ENCODE measurements at regions not wholly inside any gene's neighbourhood (a gene's known extent, or its start where the extent isn't known, plus 50 kb on each side); places are given as distances from the start of the nearest gene placed in this dataset.

DNA sequence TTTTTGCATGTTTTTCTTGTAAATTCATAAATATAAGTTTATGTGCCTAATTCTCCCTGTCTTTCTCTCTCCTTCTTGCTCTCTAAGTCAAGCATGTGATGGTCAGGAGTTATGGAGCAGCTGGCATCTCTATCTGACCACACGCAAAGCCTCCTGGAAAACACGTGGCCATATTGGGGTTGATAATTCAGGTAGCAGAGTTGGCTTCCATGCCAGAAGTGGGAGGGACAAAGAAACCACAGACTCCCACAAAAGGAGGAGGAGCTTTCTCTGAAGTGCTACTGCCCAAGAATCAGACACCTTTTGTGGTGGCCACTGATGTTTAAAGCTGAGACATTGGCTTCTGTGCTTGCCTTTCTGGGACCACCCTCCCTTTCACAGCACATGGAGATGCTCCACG lies 517.6 kb upstream of the TMEM132C start:
- Histone ChIP-seq H4K20me1 (ENCODE audit: control insufficient read depth, insufficient read depth) (no peaks in the 10 kb centered on the region), H3K9ac (ENCODE audit: control insufficient read depth, insufficient read depth, low read length) (no peak overlapping the region), H3K9me3 (replicated peaks; ENCODE audit: control insufficient read depth, insufficient read depth, low read length) (no peaks in the 10 kb centered on the region), H3K4me1 (ENCODE audit: control insufficient read depth, insufficient read depth, low read length) (no peaks in the 10 kb centered on the region), H3K79me2 (ENCODE audit: control insufficient read depth, insufficient read depth, low read length) (no peaks in the 10 kb centered on the region), H2AFZ (ENCODE audit: control insufficient read depth, low read depth, low read length) (no peak overlapping the region), H3K4me3 (no peak overlapping the region), H3K36me3 (ENCODE audit: control insufficient read depth in 2 of 2, insufficient read depth in 2 of 2, low read length in 1 of 2) (no peaks in the 10 kb centered on the region), H3K4me2 (ENCODE audit: control insufficient read depth, insufficient read depth) (no peak overlapping the region), H3K27me3 (replicated peaks in 1 of 2; ENCODE audit: control insufficient read depth in 2 of 2, insufficient read depth in 2 of 2, low read length in 1 of 2) (no peaks in the 10 kb centered on the region), H3K27ac (ENCODE audit: control insufficient read depth, insufficient read depth) (no peak overlapping the region)
- in situ Hi-C loops (cut with MboI): no loop called here
- BruUV-seq (replicated peaks): no TSS peak
- RAD21 ChIA-PET (ENCODE audit: unreplicated experiment): no interaction called here
- ATAC-seq: no peak
- DNase-seq (ENCODE audit: low read depth, low spot score): no peak
- FAIRE-seq: no peak
- POLR2A ChIA-PET: no interaction called here
- intact Hi-C loops (cut with micrococcal nuclease; ENCODE audit: unreplicated experiment): no loop called here
- CTCF ChIA-PET: interaction anchor here (1.5 kb wide), 1 partner anchor 37 kb away, joined by 3 read pairs; no protein-coding TSS in a partner anchor
- TF ChIP-seq JUNB (IDR thresholded peaks at IDR 0.05): no peak
- TF ChIP-seq RAD51 (IDR thresholded peaks at IDR 0.05): no peak
- SMC1A ChIA-PET (ENCODE audit: uncharacterized antibody, unreplicated experiment): no interaction called here
- WGBS (ENCODE audit: insufficient coverage, insufficient replicate concordance, low lambda C conversion rate, missing lambda C conversion rate): 48% methylated on average over 3 of the region's 3 CpGs

- intact Hi-C loops (cut with micrococcal nuclease; ENCODE audit: unreplicated experiment) (no loop called here), in situ Hi-C loops (cut with MboI) (no loop called here)
- Histone ChIP-seq H3K4me3 (no peak overlapping the region), H3K4me2 (ENCODE audit: control insufficient read depth, insufficient read depth) (no peak overlapping the region), H3K9me3 (replicated peaks; ENCODE audit: control insufficient read depth, insufficient read depth, low read length) (no peaks in the 10 kb centered on the region), H3K4me1 (ENCODE audit: control insufficient read depth, insufficient read depth, low read length) (no peaks in the 10 kb centered on the region), H3K27ac (ENCODE audit: control insufficient read depth, insufficient read depth) (no peak overlapping the region), H3K79me2 (ENCODE audit: control insufficient read depth, insufficient read depth, low read length) (no peaks in the 10 kb centered on the region), H2AFZ (ENCODE audit: control insufficient read depth, low read depth, low read length) (no peak overlapping the region), H3K27me3 (replicated peaks in 1 of 2; ENCODE audit: control insufficient read depth in 2 of 2, insufficient read depth in 2 of 2, low read length in 1 of 2) (no peaks in the 10 kb centered on the region), H3K36me3 (ENCODE audit: control insufficient read depth in 2 of 2, insufficient read depth in 2 of 2, low read length in 1 of 2) (no peaks in the 10 kb centered on the region), H4K20me1 (ENCODE audit: control insufficient read depth, insufficient read depth) (no peaks in the 10 kb centered on the region), H3K9ac (ENCODE audit: control insufficient read depth, insufficient read depth, low read length) (no peak overlapping the region)
- BruUV-seq (replicated peaks): no TSS peak
- CTCF ChIA-PET: interaction anchor here (1.5 kb wide), 1 partner anchor 38 kb away, joined by 3 read pairs; no protein-coding TSS in a partner anchor
- DNase-seq (ENCODE audit: low read depth, low spot score): no peak
- TF ChIP-seq MTA3 (IDR thresholded peaks at IDR 0.05; ENCODE audit: borderline replicate concordance, low read length): no peak
- RAD21 ChIA-PET (ENCODE audit: unreplicated experiment): no interaction called here
- WGBS (ENCODE audit: insufficient coverage, insufficient replicate concordance, low lambda C conversion rate, missing lambda C conversion rate): 34% methylated on average over 8 of the region's 8 CpGs
- FAIRE-seq: no peak
- ATAC-seq: no peak
- POLR2A ChIA-PET: no interaction called here
- SMC1A ChIA-PET (ENCODE audit: uncharacterized antibody, unreplicated experiment): no interaction called here
These were observed 516.7 kb upstream of the TMEM132C start for GRCh38 chr12:127750076-127750840.
